Liver (tissue), 8 donors: ENCODE measurements at regions not wholly inside any gene's neighbourhood (a gene's known extent, or its start where the extent isn't known, plus 50 kb on each side); places are given as distances from the start of the nearest gene placed in this dataset.
A peak's percentile ranks its signal among the peaks of the same experiment; 100 is the strongest.

Source experiments
- DNase-seq: peaks from one replicate; pipeline ENCODE4 v3.0.0-alpha.2; 2017; ENCODE audit warnings: low spot score
- H3K27ac ChIP-seq, 2 donors: one replicate each; pipeline ENCODE4 v1.7.0; 2013; ENCODE audit warnings: inconsistent platforms in 2 of 2, low read length in 2 of 2, control low read depth in 1 of 2, low read depth in 1 of 2, mild to moderate bottlenecking in 1 of 2
- H3K27me3 ChIP-seq, 4 donors: one replicate each; pipeline versions ENCODE4 v1.6.1 to v1.7.0; 2013; ENCODE audit warnings: low read length in 3 of 4, inconsistent platforms in 1 of 4, mild to moderate bottlenecking in 1 of 4, moderate library complexity in 1 of 4; ENCODE audit not compliant: control insufficient read depth in 4 of 4, insufficient read depth in 4 of 4
- H3K36me3 ChIP-seq, 4 donors: one replicate each; pipeline versions ENCODE4 v1.6.1 to v1.7.0; 2013; ENCODE audit warnings: low read length in 3 of 4, mild to moderate bottlenecking in 3 of 4, low read depth in 1 of 4, moderate library complexity in 1 of 4; ENCODE audit not compliant: control insufficient read depth in 4 of 4, insufficient read depth in 3 of 4
- H3K4me1 ChIP-seq, 4 donors: one replicate each; pipeline versions ENCODE4 v1.6.1 to v1.7.0; 2013; ENCODE audit warnings: low read length in 3 of 4, mild to moderate bottlenecking in 3 of 4, moderate library complexity in 1 of 4; ENCODE audit not compliant: control insufficient read depth in 4 of 4, insufficient read depth in 4 of 4
- H3K4me3 ChIP-seq, 3 donors: one replicate each; pipeline versions ENCODE4 v1.6.1 to v1.7.0; 2013; ENCODE audit warnings: low read length in 3 of 3, control low read depth in 1 of 3, low read depth in 1 of 3, mild to moderate bottlenecking in 1 of 3
- H3K9ac ChIP-seq, 2 donors: one replicate each; pipeline ENCODE4 v1.7.0; 2013; ENCODE audit warnings: low read length in 2 of 2, mild to moderate bottlenecking in 2 of 2, moderate library complexity in 2 of 2, control low read depth in 1 of 2, low read depth in 1 of 2
- H3K9me3 ChIP-seq, 4 donors: one replicate each; pipeline versions ENCODE4 v1.6.1 to v1.7.0; 2013; ENCODE audit warnings: low read length in 3 of 4; ENCODE audit not compliant: control insufficient read depth in 4 of 4
- CTCF ChIP-seq: fragments of 150-350 bp; IDR thresholded peaks from 2 replicates; pipeline ENCODE4 v1.5.1; 2017; ENCODE audit warnings: improper control_type of control experiment, low read depth, low read length; ENCODE audit not compliant: missing input control
- FOXA1 ChIP-seq: IDR thresholded peaks from 2 replicates; pipeline ENCODE4 v1.6.1; 2016; ENCODE audit warnings: antibody characterized with exemption
- FOXA2 ChIP-seq: IDR thresholded peaks from 2 replicates; pipeline ENCODE4 v1.6.1; 2016; ENCODE audit warnings: antibody characterized with exemption
- HNF4A ChIP-seq, 2 donors: conservative IDR thresholded peaks; 2 replicates each; pipeline ENCODE4 v1.6.1; 2016; ENCODE audit warnings: antibody characterized with exemption in 2 of 2, mild to moderate bottlenecking in 2 of 2
- HNF4G ChIP-seq: IDR thresholded peaks from 2 replicates; pipeline ENCODE4 v1.6.1; 2016; ENCODE audit warnings: antibody characterized with exemption
- JUND ChIP-seq, 2 donors: IDR thresholded peaks; 2 replicates each; pipeline ENCODE4 v1.6.1; 2016; ENCODE audit warnings: antibody characterized with exemption in 2 of 2
- MAX ChIP-seq: IDR thresholded peaks from 2 replicates; pipeline ENCODE4 v1.6.1; 2016; ENCODE audit warnings: antibody characterized with exemption
- NR2F2 ChIP-seq: IDR thresholded peaks from 2 replicates; pipeline ENCODE4 v1.6.1; 2016; ENCODE audit warnings: antibody characterized with exemption
- RAD21 ChIP-seq, 2 donors: IDR thresholded peaks; 2 replicates each; pipeline ENCODE4 v1.6.1; 2016; ENCODE audit warnings: antibody characterized with exemption in 2 of 2, mild to moderate bottlenecking in 2 of 2
- RXRA ChIP-seq, 2 donors: IDR thresholded peaks; 2 replicates each; pipeline ENCODE4 v1.6.1; 2017 to 2018; ENCODE audit warnings: antibody characterized with exemption in 2 of 2, mild to moderate bottlenecking in 1 of 2
- SP1 ChIP-seq: IDR thresholded peaks from 2 replicates; pipeline ENCODE4 v1.6.1; 2018; ENCODE audit warnings: antibody characterized with exemption, mild to moderate bottlenecking
- TAF1 ChIP-seq: conservative IDR thresholded peaks from 2 replicates; pipeline ENCODE4 v1.6.1; 2016; ENCODE audit warnings: antibody characterized with exemption, mild to moderate bottlenecking
- YY1 ChIP-seq: IDR thresholded peaks from 2 replicates; pipeline ENCODE4 v1.6.1; 2016; ENCODE audit warnings: antibody characterized with exemption, mild to moderate bottlenecking
- WGBS: extraction: QIAGEN DNeasy Blood & Tissue Kit; methylation state at CpG from one replicate; pipeline ENCODE4 v1.1.7; 2013; 5-methylcytosine and 5-hydroxymethylcytosine counted together
- TF ChIP-seq, protein P1 (sequence below): IDR thresholded peaks from 2 replicates; pipeline ENCODE4 v1.6.1; 2016; ENCODE audit warnings: antibody characterized with exemption
- TF ChIP-seq, protein P2 (sequence below): IDR thresholded peaks from 2 replicates; pipeline ENCODE4 v1.6.1; 2016; ENCODE audit warnings: antibody characterized with exemption, mild to moderate bottlenecking
- TF ChIP-seq, protein P3 (sequence below): IDR thresholded peaks from 2 replicates; pipeline ENCODE4 v1.6.1; 2016; ENCODE audit warnings: antibody characterized with exemption
- donor health status: healthy.
- donor health status: healthy.
- donor health status: healthy.
- donor health status: healthy.
- donor health status: healthy.

GRCh38 chr15:81433462-81433861 lies 59.4 kb upstream of the TMC3 start:
- no peak for DNase-seq
- 81% methylated on average over 3 of the region's 3 CpGs for WGBS
- peaks cover 0 to 2% (median 0%) of the 10 kb centered on the region in 4 donors for H3K4me1 ChIP-seq

DNA sequence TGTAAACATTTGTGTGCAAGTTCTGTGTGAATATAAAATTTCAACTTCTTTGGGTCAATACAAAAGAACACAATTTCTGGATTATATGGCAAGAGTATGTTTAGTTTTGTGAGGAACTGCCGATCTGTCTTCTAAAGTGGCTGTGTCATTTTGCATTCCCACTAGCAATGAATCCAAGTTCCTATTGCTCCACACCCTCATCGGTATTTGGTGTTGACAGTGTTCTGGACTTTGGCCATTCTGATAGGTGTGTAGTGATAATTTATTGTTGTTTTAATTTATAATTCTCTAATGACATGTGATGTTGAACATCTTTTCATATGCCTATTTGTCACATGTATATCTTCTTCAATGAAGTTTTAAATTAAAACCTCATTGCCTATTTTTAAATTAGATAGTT lies 58.2 kb upstream of the TMC3 start:
- DNase-seq: no peak
- H3K27ac ChIP-seq: no peak overlapping the region
- TF ChIP-seq NR2F2 (no peak), HNF4A (conservative IDR thresholded peaks at IDR 0.05) (peak; percentile 81 to 82), FOXA1 (no peak), JUND (IDR thresholded peaks at IDR 0.05) (no peak), SP1 (peak; percentile 19), RAD21 (IDR thresholded peaks at IDR 0.05) (no peak), HNF4G (no peak), MAX (no peak), FOXA2 (peak; percentile 18)
- TF ChIP-seq, protein P1, sequence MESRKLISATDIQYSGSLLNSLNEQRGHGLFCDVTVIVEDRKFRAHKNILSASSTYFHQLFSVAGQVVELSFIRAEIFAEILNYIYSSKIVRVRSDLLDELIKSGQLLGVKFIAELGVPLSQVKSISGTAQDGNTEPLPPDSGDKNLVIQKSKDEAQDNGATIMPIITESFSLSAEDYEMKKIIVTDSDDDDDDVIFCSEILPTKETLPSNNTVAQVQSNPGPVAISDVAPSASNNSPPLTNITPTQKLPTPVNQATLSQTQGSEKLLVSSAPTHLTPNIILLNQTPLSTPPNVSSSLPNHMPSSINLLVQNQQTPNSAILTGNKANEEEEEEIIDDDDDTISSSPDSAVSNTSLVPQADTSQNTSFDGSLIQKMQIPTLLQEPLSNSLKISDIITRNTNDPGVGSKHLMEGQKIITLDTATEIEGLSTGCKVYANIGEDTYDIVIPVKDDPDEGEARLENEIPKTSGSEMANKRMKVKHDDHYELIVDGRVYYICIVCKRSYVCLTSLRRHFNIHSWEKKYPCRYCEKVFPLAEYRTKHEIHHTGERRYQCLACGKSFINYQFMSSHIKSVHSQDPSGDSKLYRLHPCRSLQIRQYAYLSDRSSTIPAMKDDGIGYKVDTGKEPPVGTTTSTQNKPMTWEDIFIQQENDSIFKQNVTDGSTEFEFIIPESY: no peak
- H3K4me1 ChIP-seq: peaks cover 0 to 2% (median 0%) of the 10 kb centered on the region in 4 donors
- H3K36me3 ChIP-seq: no peaks in the 10 kb centered on the region
- H3K4me3 ChIP-seq: no peak overlapping the region
- H3K9ac ChIP-seq: no peak overlapping the region
- H3K27me3 ChIP-seq: no peaks in the 10 kb centered on the region
- H3K9me3 ChIP-seq: no peaks in the 10 kb centered on the region
- 35% methylated on average over 2 of the region's 2 CpGs for WGBS

More at GRCh38 chr15:81433462-81433861, 59.4 kb upstream of the TMC3 start:
- TF ChIP-seq, protein P2, sequence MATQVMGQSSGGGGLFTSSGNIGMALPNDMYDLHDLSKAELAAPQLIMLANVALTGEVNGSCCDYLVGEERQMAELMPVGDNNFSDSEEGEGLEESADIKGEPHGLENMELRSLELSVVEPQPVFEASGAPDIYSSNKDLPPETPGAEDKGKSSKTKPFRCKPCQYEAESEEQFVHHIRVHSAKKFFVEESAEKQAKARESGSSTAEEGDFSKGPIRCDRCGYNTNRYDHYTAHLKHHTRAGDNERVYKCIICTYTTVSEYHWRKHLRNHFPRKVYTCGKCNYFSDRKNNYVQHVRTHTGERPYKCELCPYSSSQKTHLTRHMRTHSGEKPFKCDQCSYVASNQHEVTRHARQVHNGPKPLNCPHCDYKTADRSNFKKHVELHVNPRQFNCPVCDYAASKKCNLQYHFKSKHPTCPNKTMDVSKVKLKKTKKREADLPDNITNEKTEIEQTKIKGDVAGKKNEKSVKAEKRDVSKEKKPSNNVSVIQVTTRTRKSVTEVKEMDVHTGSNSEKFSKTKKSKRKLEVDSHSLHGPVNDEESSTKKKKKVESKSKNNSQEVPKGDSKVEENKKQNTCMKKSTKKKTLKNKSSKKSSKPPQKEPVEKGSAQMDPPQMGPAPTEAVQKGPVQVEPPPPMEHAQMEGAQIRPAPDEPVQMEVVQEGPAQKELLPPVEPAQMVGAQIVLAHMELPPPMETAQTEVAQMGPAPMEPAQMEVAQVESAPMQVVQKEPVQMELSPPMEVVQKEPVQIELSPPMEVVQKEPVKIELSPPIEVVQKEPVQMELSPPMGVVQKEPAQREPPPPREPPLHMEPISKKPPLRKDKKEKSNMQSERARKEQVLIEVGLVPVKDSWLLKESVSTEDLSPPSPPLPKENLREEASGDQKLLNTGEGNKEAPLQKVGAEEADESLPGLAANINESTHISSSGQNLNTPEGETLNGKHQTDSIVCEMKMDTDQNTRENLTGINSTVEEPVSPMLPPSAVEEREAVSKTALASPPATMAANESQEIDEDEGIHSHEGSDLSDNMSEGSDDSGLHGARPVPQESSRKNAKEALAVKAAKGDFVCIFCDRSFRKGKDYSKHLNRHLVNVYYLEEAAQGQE: no peak
- TF ChIP-seq FOXA2 (no peak), CTCF (no peak), HNF4G (no peak), MAX (no peak), HNF4A (conservative IDR thresholded peaks at IDR 0.05) (no peak), TAF1 (no peak), RXRA (IDR thresholded peaks at IDR 0.05) (no peak), YY1 (no peak), JUND (IDR thresholded peaks at IDR 0.05) (no peak)
- TF ChIP-seq, protein P3, sequence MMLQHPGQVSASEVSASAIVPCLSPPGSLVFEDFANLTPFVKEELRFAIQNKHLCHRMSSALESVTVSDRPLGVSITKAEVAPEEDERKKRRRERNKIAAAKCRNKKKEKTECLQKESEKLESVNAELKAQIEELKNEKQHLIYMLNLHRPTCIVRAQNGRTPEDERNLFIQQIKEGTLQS: no peak
- H3K9me3 ChIP-seq: no peaks in the 10 kb centered on the region
- no peak overlapping the region for H3K27ac ChIP-seq
- H3K36me3 ChIP-seq: no peaks in the 10 kb centered on the region
- no peaks in the 10 kb centered on the region for H3K27me3 ChIP-seq
- no peak overlapping the region for H3K4me3 ChIP-seq
- no peak overlapping the region for H3K9ac ChIP-seq
